H1 (cell line): ENCODE measurements at regions not wholly inside any gene's neighbourhood (a gene's known extent, or its start where the extent isn't known, plus 50 kb on each side); places are given as distances from the start of the nearest gene placed in this dataset.

Experiments
- CTCF ChIA-PET: fragments of 300-600 bp; sonication (Branson Sonifier 250); formaldehyde crosslinking; loops from one replicate; lab custom pipeline; 2021; ENCODE audit not compliant: partially characterized antibody; lab: Charles Lee
- POLR2A ChIA-PET: fragments of 300-600 bp; sonication (Branson Sonifier 250); formaldehyde crosslinking; loops from one replicate; lab custom pipeline; 2021; ENCODE audit warnings: inconsistent platforms; ENCODE audit not compliant: partially characterized antibody; lab: Charles Lee
- DNase-seq, 2 experiments: peaks; one replicate each; pipeline versions ENCODE4 v3.0.0 to v3.0.0-alpha.2; 2010 to 2022; ENCODE audit warnings: low spot score in 2 of 2, low read depth in 1 of 2, mixed read lengths in 1 of 2
- FAIRE-seq: peaks from 2 replicates; lab custom pipeline; 2011; peaks lifted over from hg19 to GRCh38; lab: Jason Lieb, UNC
- H2AFZ ChIP-seq: 2 replicates; pipeline ENCODE4 v1.8.1; 2012; ENCODE audit warnings: low read length, inconsistent platforms
- H2AK5ac ChIP-seq: 2 replicates; pipeline ENCODE4 v1.6.1; 2013; ENCODE audit warnings: low read depth, low read length
- H2BK120ac ChIP-seq: replicated peaks from 2 replicates; pipeline ENCODE3; 2013; ENCODE audit warnings: low read depth, low read length, inconsistent platforms
- H2BK12ac ChIP-seq: 2 replicates; pipeline ENCODE4 v1.6.1; 2013; ENCODE audit warnings: low read depth, low read length
- H2BK15ac ChIP-seq: 2 replicates; pipeline ENCODE4 v1.6.1; 2013; ENCODE audit warnings: low read length
- H2BK20ac ChIP-seq: 2 replicates; pipeline ENCODE4 v1.6.1; 2013; ENCODE audit warnings: low read length
- H2BK5ac ChIP-seq: 2 replicates; pipeline ENCODE4 v1.6.1; 2013; ENCODE audit warnings: low read depth, low read length
- H3K14ac ChIP-seq: 2 replicates; pipeline ENCODE4 v1.6.1; 2013; ENCODE audit warnings: inconsistent platforms; ENCODE audit not compliant: insufficient read length
- H3K18ac ChIP-seq: 2 replicates; pipeline ENCODE4 v1.6.1; 2013; ENCODE audit warnings: low read length; ENCODE audit errors: extremely low read depth
- H3K23ac ChIP-seq: 2 replicates; pipeline ENCODE4 v1.6.1; 2013; ENCODE audit warnings: inconsistent platforms; ENCODE audit not compliant: insufficient read length
- H3K23me2 ChIP-seq: 2 replicates; pipeline ENCODE4 v1.6.1; 2013; ENCODE audit warnings: low read depth, low read length
- H3K27ac ChIP-seq: 2 replicates; pipeline ENCODE4 v1.6.1; 2011; ENCODE audit warnings: low read depth, low read length, inconsistent platforms
- H3K27me3 ChIP-seq, 4 experiments: replicated peaks in 1 of 4; 1 replicate in 1 of 4; 2 replicates in 3 of 4; pipeline versions ENCODE4 v1.6.1 to v1.8.1; 2011 to 2013; ENCODE audit warnings: low read length in 3 of 4, mild to moderate bottlenecking in 3 of 4, inconsistent platforms in 2 of 4, mixed read lengths in 2 of 4, moderate library complexity in 1 of 4; ENCODE audit not compliant: control insufficient read depth in 3 of 4, insufficient read depth in 3 of 4; ENCODE audit errors: extremely low read depth in 1 of 4
- H3K36me3 ChIP-seq, 4 experiments: 2 replicates each; pipeline versions ENCODE4 v1.6.1 to v1.8.1; 2011 to 2013; ENCODE audit warnings: mild to moderate bottlenecking in 4 of 4, low read length in 3 of 4, moderate library complexity in 2 of 4, control low read depth in 1 of 4, inconsistent platforms in 1 of 4; ENCODE audit not compliant: insufficient read depth in 4 of 4, control insufficient read depth in 2 of 4
- H3K4ac ChIP-seq: replicated peaks from 2 replicates; pipeline ENCODE3; 2013; ENCODE audit warnings: low read length, low read depth, mixed read lengths, inconsistent platforms; ENCODE audit not compliant: insufficient read length
- H3K4me1 ChIP-seq, 4 experiments: replicated peaks in 1 of 4; 1 replicate in 1 of 4; 2 replicates in 3 of 4; pipeline versions ENCODE4 v1.6.1 to v1.8.1; 2011 to 2013; ENCODE audit warnings: low read length in 3 of 4, inconsistent platforms in 2 of 4, mixed read lengths in 1 of 4; ENCODE audit not compliant: insufficient read depth in 4 of 4, control insufficient read depth in 3 of 4
- H3K4me2 ChIP-seq, 2 experiments: 2 replicates each; pipeline versions ENCODE4 v1.6.1 to v1.8.1; 2011 to 2013; ENCODE audit warnings: low read depth in 2 of 2, low read length in 2 of 2, control low read depth in 1 of 2, inconsistent platforms in 1 of 2, mild to moderate bottlenecking in 1 of 2; ENCODE audit not compliant: insufficient read depth in 1 of 2
- H3K4me3 ChIP-seq, 4 experiments: fragments of 200-600, 300-600 bp in 1 of 4; sonication (generic), shearing (Covaris generic), sonication (Bioruptor Twin) in 1 of 4; 2 replicates each; pipeline versions ENCODE4 v1.5.1 to v1.8.1; 2011 to 2016; ENCODE audit warnings: low read length in 4 of 4, low read depth in 3 of 4, control low read depth in 2 of 4, inconsistent platforms in 2 of 4, mild to moderate bottlenecking in 2 of 4, mixed read lengths in 1 of 4, moderate library complexity in 1 of 4; ENCODE audit not compliant: insufficient read depth in 2 of 4; ENCODE audit errors: extremely low read depth in 1 of 4
- H3K56ac ChIP-seq: replicated peaks from 2 replicates; pipeline ENCODE3; 2013; ENCODE audit warnings: low read depth, mild to moderate bottlenecking, mixed read lengths, low read length, inconsistent platforms; ENCODE audit not compliant: insufficient read length
- H3K79me1 ChIP-seq: 2 replicates; pipeline ENCODE4 v1.6.1; 2013; ENCODE audit warnings: low read depth, low read length, control low read depth
- H3K79me2 ChIP-seq, 2 experiments: 2 replicates each; pipeline versions ENCODE4 v1.6.1 to v1.8.1; 2012 to 2013; ENCODE audit warnings: low read length in 2 of 2, mild to moderate bottlenecking in 2 of 2, inconsistent platforms in 1 of 2; ENCODE audit not compliant: insufficient read depth in 2 of 2, control insufficient read depth in 1 of 2
- H3K9ac ChIP-seq, 4 experiments: replicated peaks in 1 of 4; 1 replicate in 1 of 4; 2 replicates in 3 of 4; pipeline versions ENCODE4 v1.6.1 to v1.8.1; 2011 to 2013; ENCODE audit warnings: low read depth in 3 of 4, low read length in 3 of 4, control low read depth in 2 of 4, mild to moderate bottlenecking in 2 of 4, moderate library complexity in 2 of 4, inconsistent platforms in 1 of 4; ENCODE audit errors: extremely low read depth in 1 of 4
- H3K9me3 ChIP-seq, 2 experiments: 2 replicates each; pipeline versions ENCODE4 v1.6.1 to v1.8.1; 2012 to 2013; ENCODE audit warnings: mild to moderate bottlenecking in 2 of 2, moderate library complexity in 2 of 2, control low read depth in 1 of 2, inconsistent platforms in 1 of 2, low read depth in 1 of 2, low read length in 1 of 2, mixed read lengths in 1 of 2; ENCODE audit not compliant: insufficient read depth in 2 of 2
- H4K20me1 ChIP-seq, 2 experiments: replicated peaks in 1 of 2; 2 replicates each; pipeline versions ENCODE3 to v1.8.1; 2011 to 2013; ENCODE audit warnings: inconsistent platforms in 2 of 2, low read length in 2 of 2, mild to moderate bottlenecking in 1 of 2; ENCODE audit not compliant: insufficient read depth in 2 of 2, control insufficient read depth in 1 of 2
- H4K5ac ChIP-seq: 2 replicates; pipeline ENCODE4 v1.6.1; 2013; ENCODE audit warnings: low read length, low read depth, mixed read lengths, inconsistent platforms; ENCODE audit not compliant: insufficient read length
- H4K8ac ChIP-seq: 2 replicates; pipeline ENCODE4 v1.8.0; 2013; ENCODE audit warnings: mild to moderate bottlenecking, moderate library complexity, low read length, inconsistent platforms; ENCODE audit not compliant: insufficient read depth; ENCODE audit errors: extremely low read depth
- H4K91ac ChIP-seq: replicated peaks from 2 replicates; pipeline ENCODE3; 2013; ENCODE audit warnings: low read length, mixed read lengths, inconsistent platforms; ENCODE audit not compliant: insufficient read length
- ASH2L ChIP-seq: fragments of 200-600, 300-600 bp; sonication (generic); IDR thresholded peaks from one replicate; pipeline ENCODE4 v1.7.1; 2017; ENCODE audit warnings: low read length
- BCL11A ChIP-seq, 2 experiments: IDR thresholded peaks; one replicate each; pipeline ENCODE4 v1.6.1; 2011; ENCODE audit warnings: low read depth in 2 of 2, low read length in 2 of 2, mild to moderate bottlenecking in 2 of 2
- CHD1 ChIP-seq: IDR thresholded peaks from 2 replicates; pipeline ENCODE4 v1.6.1; 2012; ENCODE audit warnings: low read depth, low read length, improper control_type of control experiment
- CHD2 ChIP-seq: IDR thresholded peaks from 2 replicates; pipeline ENCODE4 v1.6.1; 2012; ENCODE audit warnings: low read length, improper control_type of control experiment
- KDM1A ChIP-seq: fragments of 200-600, 300-600 bp; sonication (generic); IDR thresholded peaks from 2 replicates; pipeline ENCODE4 v1.7.1; 2016; ENCODE audit warnings: mild to moderate bottlenecking, low read length, borderline replicate concordance
- POLR2A ChIP-seq, 2 experiments: IDR thresholded peaks; 1 replicate in 1 of 2; 2 replicates in 1 of 2; pipeline ENCODE4 v1.6.1; 2011; ENCODE audit warnings: low read depth in 2 of 2, low read length in 2 of 2, mild to moderate bottlenecking in 2 of 2; ENCODE audit errors: control extremely low read depth in 1 of 2
- RFX5 ChIP-seq: IDR thresholded peaks from 2 replicates; pipeline ENCODE4 v1.6.1; 2011; ENCODE audit warnings: low read depth, low read length, improper control_type of control experiment, borderline replicate concordance
- YY1 ChIP-seq: IDR thresholded peaks from 2 replicates; pipeline ENCODE4 v1.6.1; 2011; ENCODE audit warnings: low read depth, mild to moderate bottlenecking, low read length
- WGBS, 2 experiments: shearing (Covaris generic) in 1 of 2; methylation state at CpG; one replicate each; pipeline versions ENCODE4 v1.1.6 to v1.1.7; 2013 to 2015; ENCODE audit warnings: low lambda C conversion rate in 2 of 2, mixed read lengths in 2 of 2, inconsistent platforms in 1 of 2, low coverage in 1 of 2, missing lambda C conversion rate in 1 of 2; ENCODE audit not compliant: insufficient replicate concordance in 2 of 2, insufficient coverage in 1 of 2, insufficient read length in 1 of 2; ENCODE audit errors: extremely low coverage in 1 of 2, missing lambda C conversion rate in 1 of 2; 5-methylcytosine and 5-hydroxymethylcytosine counted together
- TF ChIP-seq, protein P1 (sequence below), 3 experiments: IDR thresholded peaks; 1 replicate in 2 of 3; 2 replicates in 1 of 3; pipeline versions ENCODE4 v1.5.1 to v1.6.1; 2011; ENCODE audit warnings: low read length in 3 of 3, mild to moderate bottlenecking in 3 of 3, inconsistent platforms in 2 of 3, low read depth in 1 of 3, moderate library complexity in 1 of 3; ENCODE audit not compliant: insufficient read depth in 1 of 3; ENCODE audit errors: control extremely low read depth in 1 of 3
- TF ChIP-seq, protein P2 (sequence below): IDR thresholded peaks from 2 replicates; pipeline ENCODE4 v1.6.1; 2012; ENCODE audit warnings: low read length, inconsistent platforms

DNA sequence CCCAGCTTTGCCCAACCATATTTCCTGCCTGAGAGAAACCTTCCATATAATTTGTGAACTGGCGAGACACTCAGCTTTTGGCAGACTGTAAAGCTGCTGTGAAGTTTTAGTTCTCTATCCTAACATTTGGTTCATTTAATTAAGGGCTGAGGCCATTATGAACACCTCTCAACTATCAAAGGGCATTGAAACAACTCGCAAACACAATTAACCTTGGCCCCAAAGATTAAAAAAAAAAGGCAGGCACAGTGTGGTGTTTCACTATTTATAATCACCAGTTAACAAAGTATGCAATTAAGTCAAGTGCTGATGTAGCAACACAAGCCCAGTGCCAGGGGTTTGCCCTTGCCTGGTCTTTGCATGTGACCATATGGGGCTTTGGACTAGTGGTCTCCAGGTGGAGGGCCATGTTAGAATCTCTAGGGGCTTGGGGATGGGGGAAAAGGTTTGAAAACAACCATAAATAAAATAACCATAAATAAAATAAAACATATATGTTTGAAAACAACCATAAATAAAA, 297.6 kb upstream of the SKOR2 start:
- CTCF ChIA-PET = interaction anchor here (0.7 to 1.6 kb wide), 4 partner anchors 10 to 167 kb away, joined by 3 to 9 read pairs (median 3); no protein-coding TSS in a partner anchor
- H2BK20ac ChIP-seq = no peak overlapping the region
- no peak overlapping the region for H3K4ac ChIP-seq
- POLR2A ChIA-PET = no interaction called here
- H3K18ac ChIP-seq = no peak overlapping the region
- no peak overlapping the region for H3K9ac ChIP-seq
- H3K79me2 ChIP-seq = no peaks in the 10 kb centered on the region
- H3K36me3 ChIP-seq = no peaks in the 10 kb centered on the region
- H3K23ac ChIP-seq = no peak overlapping the region
- no peaks in the 10 kb centered on the region for H3K9me3 ChIP-seq
- FAIRE-seq = no peak
- no peaks in the 10 kb centered on the region for H4K20me1 ChIP-seq
- H3K4me2 ChIP-seq = no peak overlapping the region
- DNase-seq = no peak
- H2AK5ac ChIP-seq = no peak overlapping the region
- no peak overlapping the region for H2BK120ac ChIP-seq
- H3K27me3 ChIP-seq = no peaks in the 10 kb centered on the region; a peak in 1 of 7 replicates
- H3K4me3 ChIP-seq = no peak overlapping the region
- H2BK15ac ChIP-seq = no peak overlapping the region
- no peak overlapping the region for H4K5ac ChIP-seq
- H4K8ac ChIP-seq = no peak overlapping the region
- no peaks in the 10 kb centered on the region for H3K4me1 ChIP-seq
- TF ChIP-seq, protein P1, sequence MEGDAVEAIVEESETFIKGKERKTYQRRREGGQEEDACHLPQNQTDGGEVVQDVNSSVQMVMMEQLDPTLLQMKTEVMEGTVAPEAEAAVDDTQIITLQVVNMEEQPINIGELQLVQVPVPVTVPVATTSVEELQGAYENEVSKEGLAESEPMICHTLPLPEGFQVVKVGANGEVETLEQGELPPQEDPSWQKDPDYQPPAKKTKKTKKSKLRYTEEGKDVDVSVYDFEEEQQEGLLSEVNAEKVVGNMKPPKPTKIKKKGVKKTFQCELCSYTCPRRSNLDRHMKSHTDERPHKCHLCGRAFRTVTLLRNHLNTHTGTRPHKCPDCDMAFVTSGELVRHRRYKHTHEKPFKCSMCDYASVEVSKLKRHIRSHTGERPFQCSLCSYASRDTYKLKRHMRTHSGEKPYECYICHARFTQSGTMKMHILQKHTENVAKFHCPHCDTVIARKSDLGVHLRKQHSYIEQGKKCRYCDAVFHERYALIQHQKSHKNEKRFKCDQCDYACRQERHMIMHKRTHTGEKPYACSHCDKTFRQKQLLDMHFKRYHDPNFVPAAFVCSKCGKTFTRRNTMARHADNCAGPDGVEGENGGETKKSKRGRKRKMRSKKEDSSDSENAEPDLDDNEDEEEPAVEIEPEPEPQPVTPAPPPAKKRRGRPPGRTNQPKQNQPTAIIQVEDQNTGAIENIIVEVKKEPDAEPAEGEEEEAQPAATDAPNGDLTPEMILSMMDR (IDR thresholded peaks at IDR 0.05; ENCODE audit: control extremely low read depth in 1 of 3, insufficient read depth in 1 of 3, low read depth in 1 of 3, low read length in 3 of 3) = no peak
- TF ChIP-seq KDM1A (no peak), CHD2 (no peak), BCL11A (IDR thresholded peaks at IDR 0.05; ENCODE audit: low read depth in 2 of 2, low read length in 2 of 2) (no peak), POLR2A (IDR thresholded peaks at IDR 0.05; ENCODE audit: control extremely low read depth in 1 of 2, low read depth in 2 of 2, low read length in 2 of 2) (no peak), ASH2L (no peak), RFX5 (no peak), CHD1 (no peak), YY1 (no peak)
- TF ChIP-seq, protein P2, sequence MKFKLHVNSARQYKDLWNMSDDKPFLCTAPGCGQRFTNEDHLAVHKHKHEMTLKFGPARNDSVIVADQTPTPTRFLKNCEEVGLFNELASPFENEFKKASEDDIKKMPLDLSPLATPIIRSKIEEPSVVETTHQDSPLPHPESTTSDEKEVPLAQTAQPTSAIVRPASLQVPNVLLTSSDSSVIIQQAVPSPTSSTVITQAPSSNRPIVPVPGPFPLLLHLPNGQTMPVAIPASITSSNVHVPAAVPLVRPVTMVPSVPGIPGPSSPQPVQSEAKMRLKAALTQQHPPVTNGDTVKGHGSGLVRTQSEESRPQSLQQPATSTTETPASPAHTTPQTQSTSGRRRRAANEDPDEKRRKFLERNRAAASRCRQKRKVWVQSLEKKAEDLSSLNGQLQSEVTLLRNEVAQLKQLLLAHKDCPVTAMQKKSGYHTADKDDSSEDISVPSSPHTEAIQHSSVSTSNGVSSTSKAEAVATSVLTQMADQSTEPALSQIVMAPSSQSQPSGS = no peak
- no peak overlapping the region for H2BK5ac ChIP-seq
- no peak overlapping the region for H3K27ac ChIP-seq
- no peak overlapping the region for H4K91ac ChIP-seq
- H3K23me2 ChIP-seq = no peaks in the 10 kb centered on the region; the same call in 1 of the 2 replicates
- H2AFZ ChIP-seq = no peak overlapping the region
- no peak overlapping the region for H2BK12ac ChIP-seq
- no peaks in the 10 kb centered on the region for H3K79me1 ChIP-seq
- H3K14ac ChIP-seq = no peak overlapping the region
- WGBS, 2 experiments = 83% methylated on average over 2 of the region's 2 CpGs; no CpG with 5 or more reads in 1 of the 2 experiments
- H3K56ac ChIP-seq = no peak overlapping the region
